Common myeloid progenitor, CD34-positive (primary cell): ENCODE measurements at regions not wholly inside any gene's neighbourhood (a gene's known extent, or its start where the extent isn't known, plus 50 kb on each side); places are given as distances from the start of the nearest gene placed in this dataset.

Source experiments
- CTCF ChIA-PET: fragments of 350-600 bp; sonication (Branson Sonifier 250); formaldehyde crosslinking; loops from one replicate; lab custom pipeline; 2021; ENCODE audit warnings: antibody characterized with exemption; lab: Charles Lee
- POLR2A ChIA-PET: fragments of 350-600 bp; sonication (Branson Sonifier 250); formaldehyde crosslinking; loops from one replicate; lab custom pipeline; 2021; ENCODE audit warnings: antibody characterized with exemption; lab: Charles Lee
- DNase-seq, 3 donors: peaks; one replicate each; pipeline versions ENCODE4 v3.0.0 to v3.0.0-alpha.2; 2013
- H3K27ac ChIP-seq, 2 experiments: 1 replicate in 1 of 2; 2 replicates in 1 of 2; pipeline ENCODE4 v1.7.0; 2013; ENCODE audit warnings: inconsistent platforms in 2 of 2, low read length in 2 of 2, mild to moderate bottlenecking in 2 of 2, low read depth in 1 of 2, moderate library complexity in 1 of 2; ENCODE audit not compliant: severe bottlenecking in 2 of 2, insufficient read depth in 1 of 2, poor library complexity in 1 of 2
- H3K27me3 ChIP-seq, 5 experiments: replicated peaks in 2 of 5; 1 replicate in 3 of 5; 2 replicates in 2 of 5; pipeline versions ENCODE4 v1.6.1 to v1.7.0; 2013; ENCODE audit warnings: low read length in 4 of 5, mild to moderate bottlenecking in 2 of 5, moderate library complexity in 2 of 5, inconsistent platforms in 1 of 5; ENCODE audit not compliant: insufficient read depth in 5 of 5, control insufficient read depth in 4 of 5
- H3K36me3 ChIP-seq, 4 experiments: 1 replicate in 2 of 4; 2 replicates in 2 of 4; pipeline versions ENCODE4 v1.6.1 to v1.7.0; 2013; ENCODE audit warnings: low read length in 3 of 4, control low read depth in 1 of 4, mild to moderate bottlenecking in 1 of 4; ENCODE audit not compliant: control insufficient read depth in 4 of 4, insufficient read depth in 4 of 4
- H3K4me1 ChIP-seq, 4 experiments: 1 replicate in 3 of 4; 2 replicates in 1 of 4; pipeline versions ENCODE4 v1.6.1 to v1.7.1; 2013; ENCODE audit warnings: low read length in 3 of 4, mild to moderate bottlenecking in 3 of 4, control low read depth in 1 of 4, inconsistent platforms in 1 of 4, moderate library complexity in 1 of 4; ENCODE audit not compliant: control insufficient read depth in 4 of 4, insufficient read depth in 4 of 4; ENCODE audit errors: control extremely low read depth in 1 of 4
- H3K4me3 ChIP-seq, 7 experiments: 1 replicate in 4 of 7; 2 replicates in 3 of 7; pipeline versions ENCODE4 v1.5.1 to v1.7.0; 2013; ENCODE audit warnings: mild to moderate bottlenecking in 7 of 7, low read length in 6 of 7, moderate library complexity in 6 of 7, inconsistent platforms in 2 of 7, low read depth in 2 of 7, control low read depth in 1 of 7; ENCODE audit not compliant: insufficient read depth in 4 of 7, control insufficient read depth in 1 of 7; ENCODE audit errors: extremely low read depth in 1 of 7
- H3K9me3 ChIP-seq, 5 experiments: 1 replicate in 4 of 5; 2 replicates in 1 of 5; pipeline versions ENCODE4 v1.6.1 to v1.7.1; 2013; ENCODE audit warnings: low read length in 4 of 5, mild to moderate bottlenecking in 2 of 5, inconsistent platforms in 1 of 5, low read depth in 1 of 5, moderate library complexity in 1 of 5; ENCODE audit not compliant: control insufficient read depth in 4 of 5, insufficient read depth in 2 of 5; ENCODE audit errors: control extremely low read depth in 1 of 5
- WGBS: methylation state at CpG from one replicate; pipeline ENCODE4 v1.1.5; 2013; ENCODE audit not compliant: insufficient coverage; 5-methylcytosine and 5-hydroxymethylcytosine counted together

DNA sequence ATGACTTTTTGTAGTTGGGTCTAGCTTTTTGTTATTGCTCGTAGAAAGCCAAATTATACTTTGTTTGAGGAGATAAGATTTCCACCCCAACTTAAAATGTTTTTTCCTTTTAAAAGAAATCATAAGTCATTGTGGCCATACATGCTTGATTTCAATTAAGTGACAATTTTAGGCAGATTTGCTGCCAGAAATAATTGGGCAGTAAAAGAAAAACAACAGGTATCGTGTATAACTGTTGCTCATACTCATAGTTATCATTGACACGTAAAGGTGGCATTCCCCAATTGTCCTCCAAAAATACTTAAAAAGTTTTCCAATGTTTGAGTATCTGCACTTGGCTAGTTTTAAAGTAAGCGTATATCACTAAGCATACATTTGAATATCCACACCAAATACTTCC lies 313.0 kb downstream of the TEX29 start:
- WGBS: 90% methylated on average over 2 of the region's 4 CpGs
- no peak for DNase-seq
- H3K27me3 ChIP-seq: no peaks in the 10 kb centered on the region
- H3K27ac ChIP-seq: no peak overlapping the region
- POLR2A ChIA-PET: no interaction called here
- no peaks in the 10 kb centered on the region for H3K36me3 ChIP-seq
- H3K4me3 ChIP-seq: no peak overlapping the region
- no peaks in the 10 kb centered on the region for H3K9me3 ChIP-seq
- CTCF ChIA-PET: no interaction called here
- H3K4me1 ChIP-seq: no peaks in the 10 kb centered on the region

DNA sequence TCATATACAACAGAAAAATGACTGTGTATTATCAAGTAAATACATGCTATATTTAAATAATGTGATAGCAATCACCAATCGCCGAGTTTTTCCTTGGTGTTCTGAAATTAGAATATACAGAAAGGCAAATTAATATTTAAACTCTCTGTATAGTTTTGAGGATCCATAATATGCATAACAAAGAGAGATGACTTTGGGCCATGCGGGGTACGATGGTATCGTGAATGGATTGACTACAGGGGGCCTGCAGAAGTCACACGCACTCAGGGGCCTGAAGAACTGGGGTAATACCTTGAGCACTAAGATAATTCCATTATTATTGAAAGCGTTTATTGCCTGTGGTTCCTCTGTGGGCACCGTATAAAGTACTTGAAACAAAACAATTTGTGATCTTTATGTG lies 314.0 kb downstream of the TEX29 start:
- Histone ChIP-seq H3K4me1 (no peaks in the 10 kb centered on the region), H3K27ac (no peak overlapping the region), H3K4me3 (no peak overlapping the region), H3K36me3 (no peaks in the 10 kb centered on the region), H3K27me3 (no peaks in the 10 kb centered on the region), H3K9me3 (no peaks in the 10 kb centered on the region)
- POLR2A ChIA-PET: no interaction called here
- WGBS: 100% methylated on average over 6 of the region's 8 CpGs
- DNase-seq: no peak
- CTCF ChIA-PET: no interaction called here

DNA sequence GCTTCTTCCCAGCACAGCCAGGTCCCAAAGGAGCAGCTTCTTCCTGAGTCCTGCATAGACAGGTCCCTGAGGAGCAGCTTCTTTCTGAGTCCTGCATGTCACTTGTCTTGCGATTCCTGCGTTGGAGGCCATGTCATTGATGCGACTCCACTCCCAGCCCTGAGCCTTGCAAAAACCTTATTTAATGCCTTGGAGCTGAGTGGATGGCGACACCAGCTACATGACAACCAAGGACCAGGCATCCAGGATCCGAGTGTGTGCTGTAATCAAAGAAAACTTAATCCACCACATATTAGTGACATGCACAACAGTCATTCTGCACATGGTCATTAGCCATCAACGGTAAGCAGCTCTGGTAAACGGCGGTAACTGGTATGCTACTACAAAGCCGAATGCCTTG lies 315.8 kb downstream of the TEX29 start:
- H3K4me1 ChIP-seq: no peaks in the 10 kb centered on the region
- H3K9me3 ChIP-seq: no peaks in the 10 kb centered on the region
- H3K36me3 ChIP-seq: no peaks in the 10 kb centered on the region
- POLR2A ChIA-PET: no interaction called here
- H3K27ac ChIP-seq: no peak overlapping the region
- WGBS: over 99% methylated on average over 9 of the region's 9 CpGs
- DNase-seq: no peak
- no peak overlapping the region for H3K4me3 ChIP-seq
- CTCF ChIA-PET: interaction anchor here (1.0 to 1.3 kb wide), 2 partner anchors 11 to 15 kb away, joined by 3 read pairs; no protein-coding TSS in a partner anchor
- no peaks in the 10 kb centered on the region for H3K27me3 ChIP-seq

- Histone ChIP-seq H3K4me3 (no peak overlapping the region), H3K27me3 (no peaks in the 10 kb centered on the region), H3K27ac (no peak overlapping the region), H3K4me1 (no peaks in the 10 kb centered on the region), H3K9me3 (no peaks in the 10 kb centered on the region), H3K36me3 (no peaks in the 10 kb centered on the region)
- CTCF ChIA-PET: interaction anchor here (1.0 to 1.3 kb wide), 2 partner anchors 11 to 15 kb away, joined by 3 read pairs; no protein-coding TSS in a partner anchor
- POLR2A ChIA-PET: no interaction called here
- WGBS: 89% methylated on average over 9 of the region's 11 CpGs
- no peak for DNase-seq
These were observed 316.4 kb downstream of the TEX29 start for GRCh38 chr13:111636804-111637203.

DNA sequence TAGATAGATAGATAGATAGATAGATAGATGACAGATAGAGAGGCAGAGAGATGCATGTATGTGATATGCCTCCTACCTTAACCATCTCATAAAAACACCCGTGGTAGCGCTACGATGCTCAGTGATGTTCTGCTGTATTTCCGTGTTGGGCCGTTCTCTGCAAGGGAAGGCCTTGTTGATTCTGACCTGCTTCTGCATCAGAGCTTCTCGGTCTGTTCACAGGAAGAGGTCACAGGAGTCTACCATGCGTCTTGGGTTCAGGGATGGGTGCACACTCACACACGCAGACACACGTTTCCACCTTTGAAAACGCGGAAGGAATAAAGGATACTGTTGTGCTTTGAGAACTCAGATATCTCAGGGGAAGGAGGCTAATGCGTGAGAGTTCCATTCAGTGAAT lies 316.9 kb downstream of the TEX29 start:
- no peak overlapping the region for H3K27ac ChIP-seq
- 96% methylated on average over 10 of the region's 12 CpGs for WGBS
- CTCF ChIA-PET: interaction anchor here (1.3 kb wide), 1 partner anchor 14 kb away, joined by 3 read pairs; no protein-coding TSS in a partner anchor

GRCh38 chr13:111638233-111638632 lies 317.8 kb downstream of the TEX29 start:
- CTCF ChIA-PET: no interaction called here
- POLR2A ChIA-PET: no interaction called here

More for the DNA sequence above, 316.9 kb downstream of the TEX29 start:
- H3K36me3 ChIP-seq: no peaks in the 10 kb centered on the region
- H3K9me3 ChIP-seq: no peaks in the 10 kb centered on the region
- H3K4me1 ChIP-seq: no peaks in the 10 kb centered on the region
- H3K27me3 ChIP-seq: no peaks in the 10 kb centered on the region
- DNase-seq: no peak
- POLR2A ChIA-PET: no interaction called here
- H3K4me3 ChIP-seq: no peak overlapping the region

GRCh38 chr13:111639196-111639705 lies 318.8 kb downstream of the TEX29 start:
- no peaks in the 10 kb centered on the region for H3K27me3 ChIP-seq
- 81% methylated on average over 6 of the region's 10 CpGs for WGBS
- no peaks in the 10 kb centered on the region for H3K36me3 ChIP-seq
- H3K27ac ChIP-seq: no peak overlapping the region
- no peaks in the 10 kb centered on the region for H3K4me1 ChIP-seq
- H3K4me3 ChIP-seq: no peak overlapping the region
- DNase-seq: no peak
- H3K9me3 ChIP-seq: no peaks in the 10 kb centered on the region
- CTCF ChIA-PET: no interaction called here
- POLR2A ChIA-PET: no interaction called here

More at GRCh38 chr13:111638233-111638632, 317.8 kb downstream of the TEX29 start:
- Histone ChIP-seq H3K27me3 (no peaks in the 10 kb centered on the region), H3K36me3 (no peaks in the 10 kb centered on the region), H3K4me1 (no peaks in the 10 kb centered on the region), H3K9me3 (no peaks in the 10 kb centered on the region), H3K27ac (no peak overlapping the region), H3K4me3 (no peak overlapping the region)
- WGBS: 100% methylated on average over 1 of the region's 1 CpG
- DNase-seq: no peak
